ENCODE measurements at regions not wholly inside any gene's neighbourhood (a gene's known extent, or its start where the extent isn't known, plus 50 kb on each side); places are given as distances from the start of the nearest gene placed in this dataset.

DNA sequence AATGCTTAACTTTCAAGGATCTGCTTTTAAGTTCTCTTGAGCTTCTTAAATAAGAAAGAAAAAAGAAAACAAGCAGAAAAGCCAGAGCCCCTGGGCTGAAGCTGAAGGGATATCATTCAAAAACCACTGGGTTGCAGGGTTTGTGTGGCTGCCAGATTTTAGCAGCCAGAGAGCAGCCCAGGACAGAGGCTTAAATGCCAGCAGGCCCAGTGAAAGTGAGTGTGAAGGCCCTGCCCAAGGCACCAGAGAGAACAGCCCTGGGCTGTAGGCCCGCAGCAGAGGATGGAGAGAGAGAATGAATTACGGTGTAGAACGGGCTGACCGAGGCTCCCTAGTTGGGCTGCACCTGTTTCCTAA, 106.3 kb upstream of the BOC start:
- TF ChIP-seq, protein P1, sequence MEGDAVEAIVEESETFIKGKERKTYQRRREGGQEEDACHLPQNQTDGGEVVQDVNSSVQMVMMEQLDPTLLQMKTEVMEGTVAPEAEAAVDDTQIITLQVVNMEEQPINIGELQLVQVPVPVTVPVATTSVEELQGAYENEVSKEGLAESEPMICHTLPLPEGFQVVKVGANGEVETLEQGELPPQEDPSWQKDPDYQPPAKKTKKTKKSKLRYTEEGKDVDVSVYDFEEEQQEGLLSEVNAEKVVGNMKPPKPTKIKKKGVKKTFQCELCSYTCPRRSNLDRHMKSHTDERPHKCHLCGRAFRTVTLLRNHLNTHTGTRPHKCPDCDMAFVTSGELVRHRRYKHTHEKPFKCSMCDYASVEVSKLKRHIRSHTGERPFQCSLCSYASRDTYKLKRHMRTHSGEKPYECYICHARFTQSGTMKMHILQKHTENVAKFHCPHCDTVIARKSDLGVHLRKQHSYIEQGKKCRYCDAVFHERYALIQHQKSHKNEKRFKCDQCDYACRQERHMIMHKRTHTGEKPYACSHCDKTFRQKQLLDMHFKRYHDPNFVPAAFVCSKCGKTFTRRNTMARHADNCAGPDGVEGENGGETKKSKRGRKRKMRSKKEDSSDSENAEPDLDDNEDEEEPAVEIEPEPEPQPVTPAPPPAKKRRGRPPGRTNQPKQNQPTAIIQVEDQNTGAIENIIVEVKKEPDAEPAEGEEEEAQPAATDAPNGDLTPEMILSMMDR (IDR thresholded peaks at IDR 0.05), result peak in 2 of 6 experiments; percentile 4 to 14
- TF ChIP-seq POLR2A (IDR thresholded peaks at IDR 0.05), result no peak

All from thyroid gland (tissue), 4 donors.